Mucosa of rectum (tissue), 2 donors: ENCODE measurements at regions not wholly inside any gene's neighbourhood (a gene's known extent, or its start where the extent isn't known, plus 50 kb on each side); places are given as distances from the start of the nearest gene placed in this dataset.
A peak's percentile ranks its signal among the peaks of the same experiment; 100 is the strongest.

Experiments
- H3K27ac ChIP-seq, 2 donors: one replicate each; pipeline ENCODE4 v1.7.0; 2013; ENCODE audit warnings: inconsistent platforms in 2 of 2, low read depth in 2 of 2, low read length in 2 of 2
- H3K27me3 ChIP-seq, 2 donors: one replicate each; pipeline ENCODE4 v1.7.0; 2013; ENCODE audit warnings: low read length in 2 of 2; ENCODE audit not compliant: control insufficient read depth in 2 of 2, insufficient read depth in 2 of 2
- H3K36me3 ChIP-seq, 2 donors: one replicate each; pipeline ENCODE4 v1.7.0; 2013; ENCODE audit warnings: low read length in 2 of 2; ENCODE audit not compliant: control insufficient read depth in 2 of 2, insufficient read depth in 2 of 2
- H3K4me1 ChIP-seq, 2 donors: one replicate each; pipeline ENCODE4 v1.7.0; 2013; ENCODE audit warnings: low read length in 2 of 2, mild to moderate bottlenecking in 1 of 2; ENCODE audit not compliant: control insufficient read depth in 2 of 2, insufficient read depth in 2 of 2
- H3K4me3 ChIP-seq, 2 donors: one replicate each; pipeline ENCODE4 v1.7.0; 2013; ENCODE audit warnings: low read length in 2 of 2
- H3K9ac ChIP-seq, 2 donors: one replicate each; pipeline ENCODE4 v1.7.0; 2013; ENCODE audit warnings: low read length in 2 of 2, low read depth in 1 of 2, mild to moderate bottlenecking in 1 of 2
- H3K9me3 ChIP-seq, 2 donors: one replicate each; pipeline ENCODE4 v1.7.0; 2013; ENCODE audit warnings: low read length in 2 of 2; ENCODE audit not compliant: control insufficient read depth in 2 of 2
- donor health status: healthy.
- donor health status: Normal muscosa, but diverticular disease.

GRCh38 chr10:10892290-10892875 lies 125.3 kb upstream of the CELF2 start:
- H3K27me3 ChIP-seq, result no peaks in the 10 kb centered on the region
- no peaks in the 10 kb centered on the region for H3K36me3 ChIP-seq
- H3K9ac ChIP-seq, result no peak overlapping the region
- no peaks in the 10 kb centered on the region for H3K4me1 ChIP-seq
- H3K4me3 ChIP-seq, result no peak overlapping the region
- no peak overlapping the region for H3K27ac ChIP-seq
- peaks cover 0 to 5% of the 10 kb centered on the region in 2 donors for H3K9me3 ChIP-seq

GRCh38 chr10:10897400-10897799 lies 120.3 kb upstream of the CELF2 start:
- no peak overlapping the region for H3K9ac ChIP-seq
- H3K9me3 ChIP-seq, result peaks cover 0 to 5% of the 10 kb centered on the region in 2 donors
- H3K27me3 ChIP-seq, result no peaks in the 10 kb centered on the region
- no peak overlapping the region for H3K4me3 ChIP-seq
- no peaks in the 10 kb centered on the region for H3K36me3 ChIP-seq
- H3K4me1 ChIP-seq, result no peaks in the 10 kb centered on the region
- no peak overlapping the region for H3K27ac ChIP-seq

- Histone ChIP-seq H3K9me3 (no peaks in the 10 kb centered on the region), H3K4me3 (no peak overlapping the region), H3K4me1 (no peaks in the 10 kb centered on the region), H3K27me3 (no peaks in the 10 kb centered on the region), H3K9ac (no peak overlapping the region), H3K36me3 (no peaks in the 10 kb centered on the region), H3K27ac (no peak overlapping the region)
Measured at GRCh38 chr10:10901906-10902305, 115.8 kb upstream of the CELF2 start.

- Histone ChIP-seq H3K36me3 (no peaks in the 10 kb centered on the region), H3K27me3 (no peaks in the 10 kb centered on the region), H3K27ac (no peak overlapping the region), H3K4me1 (no peaks in the 10 kb centered on the region), H3K4me3 (no peak overlapping the region), H3K9me3 (no peaks in the 10 kb centered on the region), H3K9ac (no peak overlapping the region)
Measured at GRCh38 chr10:10902951-10903350, 114.7 kb upstream of the CELF2 start.

GRCh38 chr10:10903620-10904019 lies 114.1 kb upstream of the CELF2 start:
- no peaks in the 10 kb centered on the region for H3K9me3 ChIP-seq
- no peaks in the 10 kb centered on the region for H3K27me3 ChIP-seq
- H3K27ac ChIP-seq, result no peak overlapping the region

GRCh38 chr10:10910634-10911033 lies 107.0 kb upstream of the CELF2 start:
- Histone ChIP-seq H3K27ac (no peak overlapping the region), H3K36me3 (no peaks in the 10 kb centered on the region), H3K9ac (no peak overlapping the region), H3K9me3 (no peaks in the 10 kb centered on the region), H3K27me3 (no peaks in the 10 kb centered on the region), H3K4me3 (no peak overlapping the region), H3K4me1 (peaks cover 0 to 2% of the 10 kb centered on the region in 2 donors)

More at GRCh38 chr10:10903620-10904019, 114.1 kb upstream of the CELF2 start:
- H3K36me3 ChIP-seq, result no peaks in the 10 kb centered on the region
- no peak overlapping the region for H3K4me3 ChIP-seq
- no peaks in the 10 kb centered on the region for H3K4me1 ChIP-seq
- no peak overlapping the region for H3K9ac ChIP-seq

- no peak overlapping the region for H3K27ac ChIP-seq
- H3K9ac ChIP-seq, result no peak overlapping the region
Measured at GRCh38 chr10:10911035-10911434, 106.6 kb upstream of the CELF2 start.

GRCh38 chr10:10911471-10911921 lies 106.2 kb upstream of the CELF2 start:
- peaks cover 0 to 2% of the 10 kb centered on the region in 2 donors for H3K4me1 ChIP-seq
- no peak overlapping the region for H3K4me3 ChIP-seq

More at GRCh38 chr10:10911035-10911434, 106.6 kb upstream of the CELF2 start:
- no peaks in the 10 kb centered on the region for H3K36me3 ChIP-seq
- H3K27me3 ChIP-seq, result no peaks in the 10 kb centered on the region
- H3K4me1 ChIP-seq, result peaks cover 0 to 2% of the 10 kb centered on the region in 2 donors
- H3K9me3 ChIP-seq, result no peaks in the 10 kb centered on the region
- no peak overlapping the region for H3K4me3 ChIP-seq

GRCh38 chr10:10914144-10914543 lies 103.5 kb upstream of the CELF2 start:
- no peak overlapping the region for H3K27ac ChIP-seq
- H3K9ac ChIP-seq, result no peak overlapping the region
- H3K27me3 ChIP-seq, result no peaks in the 10 kb centered on the region
- peaks cover 0 to 2% of the 10 kb centered on the region in 2 donors for H3K4me1 ChIP-seq
- no peaks in the 10 kb centered on the region for H3K9me3 ChIP-seq
- H3K4me3 ChIP-seq, result no peak overlapping the region
- no peaks in the 10 kb centered on the region for H3K36me3 ChIP-seq

More at GRCh38 chr10:10911471-10911921, 106.2 kb upstream of the CELF2 start:
- Histone ChIP-seq H3K27ac (peak overlapping the region; percentile 32 to 50), H3K27me3 (no peaks in the 10 kb centered on the region), H3K9me3 (no peaks in the 10 kb centered on the region), H3K9ac (no peak overlapping the region), H3K36me3 (no peaks in the 10 kb centered on the region)

- Histone ChIP-seq H3K27me3 (no peaks in the 10 kb centered on the region), H3K9me3 (no peaks in the 10 kb centered on the region), H3K9ac (no peak overlapping the region), H3K27ac (no peak overlapping the region), H3K36me3 (no peaks in the 10 kb centered on the region), H3K4me1 (peaks cover 0 to 2% of the 10 kb centered on the region in 2 donors), H3K4me3 (no peak overlapping the region)
Measured at GRCh38 chr10:10915215-10915614, 102.5 kb upstream of the CELF2 start.
